NB4 (cell line): ENCODE measurements at regions not wholly inside any gene's neighbourhood (a gene's known extent, or its start where the extent isn't known, plus 50 kb on each side); places are given as distances from the start of the nearest gene placed in this dataset.

ENCODE experiments used
- POLR2A ChIP-seq: IDR thresholded peaks from 2 replicates; pipeline ENCODE4 v1.6.1; 2011; ENCODE audit warnings: mild to moderate bottlenecking; ENCODE audit not compliant: insufficient read length; ENCODE audit errors: extremely low read depth
- TF ChIP-seq, protein P1 (sequence below): IDR thresholded peaks from one replicate; pipeline ENCODE4 v1.5.1; 2012; ENCODE audit warnings: low read depth, low read length

DNA sequence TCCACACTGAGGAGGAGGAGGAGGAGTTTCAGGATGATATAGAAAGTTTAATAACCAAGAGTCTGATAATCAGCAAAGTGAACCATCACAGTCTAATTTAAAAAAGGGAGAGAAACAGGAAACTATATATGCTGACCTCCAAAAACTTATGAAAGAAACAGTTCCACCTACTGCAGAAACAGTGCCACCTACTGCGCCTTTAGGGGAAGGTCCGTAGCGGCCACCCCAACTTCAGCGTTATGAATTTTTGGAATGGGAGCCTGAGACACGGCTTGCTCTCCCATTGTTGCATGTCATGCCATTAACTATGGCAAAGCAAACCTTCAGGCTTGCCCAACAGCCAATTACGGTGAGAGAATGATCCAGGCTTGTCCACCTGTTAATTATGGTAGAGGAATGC is 1719.2 kb upstream of the LRRTM1 start:
- no peak for TF ChIP-seq POLR2A
- TF ChIP-seq, protein P1, sequence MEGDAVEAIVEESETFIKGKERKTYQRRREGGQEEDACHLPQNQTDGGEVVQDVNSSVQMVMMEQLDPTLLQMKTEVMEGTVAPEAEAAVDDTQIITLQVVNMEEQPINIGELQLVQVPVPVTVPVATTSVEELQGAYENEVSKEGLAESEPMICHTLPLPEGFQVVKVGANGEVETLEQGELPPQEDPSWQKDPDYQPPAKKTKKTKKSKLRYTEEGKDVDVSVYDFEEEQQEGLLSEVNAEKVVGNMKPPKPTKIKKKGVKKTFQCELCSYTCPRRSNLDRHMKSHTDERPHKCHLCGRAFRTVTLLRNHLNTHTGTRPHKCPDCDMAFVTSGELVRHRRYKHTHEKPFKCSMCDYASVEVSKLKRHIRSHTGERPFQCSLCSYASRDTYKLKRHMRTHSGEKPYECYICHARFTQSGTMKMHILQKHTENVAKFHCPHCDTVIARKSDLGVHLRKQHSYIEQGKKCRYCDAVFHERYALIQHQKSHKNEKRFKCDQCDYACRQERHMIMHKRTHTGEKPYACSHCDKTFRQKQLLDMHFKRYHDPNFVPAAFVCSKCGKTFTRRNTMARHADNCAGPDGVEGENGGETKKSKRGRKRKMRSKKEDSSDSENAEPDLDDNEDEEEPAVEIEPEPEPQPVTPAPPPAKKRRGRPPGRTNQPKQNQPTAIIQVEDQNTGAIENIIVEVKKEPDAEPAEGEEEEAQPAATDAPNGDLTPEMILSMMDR = peak; percentile 45
